ENCODE measurements at regions not wholly inside any gene's neighbourhood (a gene's known extent, or its start where the extent isn't known, plus 50 kb on each side); places are given as distances from the start of the nearest gene placed in this dataset.

- Histone ChIP-seq H3K79me2 (ENCODE audit: low read length) (no peaks in the 10 kb centered on the region), H3K4me1 (ENCODE audit: low read length) (no peaks in the 10 kb centered on the region), H3K4me2 (ENCODE audit: low read depth, low read length, poor library complexity, severe bottlenecking) (no peak overlapping the region), H3K9me2 (replicated peaks; ENCODE audit: insufficient read depth, low read length) (no peaks in the 10 kb centered on the region), H3K9me3 (ENCODE audit: low read length) (no peaks in the 10 kb centered on the region), H3K27me3 (ENCODE audit: low read length) (no peaks in the 10 kb centered on the region), H4K20me1 (ENCODE audit: insufficient read depth, low read depth, low read length) (no peaks in the 10 kb centered on the region), H2AFZ (ENCODE audit: low read length) (no peak overlapping the region), H3K36me3 (ENCODE audit: insufficient read depth, low read length) (no peaks in the 10 kb centered on the region), H3K4me3 (ENCODE audit: low read length) (no peak overlapping the region), H3K9ac (ENCODE audit: low read length) (no peak overlapping the region), H3K27ac (ENCODE audit: low read length) (no peak overlapping the region)
- no peak for DNase-seq
Measured at GRCh38 chr18:54033052-54033451, 191.4 kb downstream of the MBD2 start.

DNA sequence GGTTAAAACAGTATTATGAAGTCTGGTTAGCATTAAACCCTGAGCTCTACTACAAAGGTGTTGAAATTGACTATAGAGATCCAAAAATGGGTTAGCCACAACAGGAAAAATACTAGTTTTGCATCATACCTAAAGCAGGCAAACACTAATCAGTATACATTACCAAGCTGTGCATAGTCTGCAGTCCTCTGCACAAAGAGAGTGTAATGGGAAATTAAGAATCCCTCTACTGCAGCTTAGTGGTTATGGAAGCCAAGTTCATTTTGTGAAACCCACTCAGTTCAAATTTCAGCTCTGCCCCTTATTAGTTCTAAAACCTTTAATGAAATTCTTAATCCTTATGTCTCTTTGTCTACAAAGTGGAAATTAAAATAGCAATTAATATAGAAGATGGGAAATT, 192.1 kb downstream of the MBD2 start:
- H4K20me1 ChIP-seq (ENCODE audit: insufficient read depth, low read depth, low read length) = no peaks in the 10 kb centered on the region
- no peaks in the 10 kb centered on the region for H3K9me3 ChIP-seq (ENCODE audit: low read length)
- no peak overlapping the region for H3K4me2 ChIP-seq (ENCODE audit: low read depth, low read length, poor library complexity, severe bottlenecking)
- no peak overlapping the region for H3K27ac ChIP-seq (ENCODE audit: low read length)
- H2AFZ ChIP-seq (ENCODE audit: low read length) = no peak overlapping the region
- no peaks in the 10 kb centered on the region for H3K9me2 ChIP-seq (replicated peaks; ENCODE audit: insufficient read depth, low read length)
- H3K4me3 ChIP-seq (ENCODE audit: low read length) = no peak overlapping the region
- no peaks in the 10 kb centered on the region for H3K36me3 ChIP-seq (ENCODE audit: insufficient read depth, low read length)
- no peaks in the 10 kb centered on the region for H3K27me3 ChIP-seq (ENCODE audit: low read length)
- H3K79me2 ChIP-seq (ENCODE audit: low read length) = no peaks in the 10 kb centered on the region
- no peaks in the 10 kb centered on the region for H3K4me1 ChIP-seq (ENCODE audit: low read length)
- no peak for DNase-seq
- H3K9ac ChIP-seq (ENCODE audit: low read length) = no peak overlapping the region

- Histone ChIP-seq H3K9me3 (ENCODE audit: low read length) (no peaks in the 10 kb centered on the region), H3K9me2 (replicated peaks; ENCODE audit: insufficient read depth, low read length) (no peaks in the 10 kb centered on the region), H3K4me3 (ENCODE audit: low read length) (no peak overlapping the region), H3K4me2 (ENCODE audit: low read depth, low read length, poor library complexity, severe bottlenecking) (no peak overlapping the region), H3K4me1 (ENCODE audit: low read length) (no peaks in the 10 kb centered on the region), H4K20me1 (ENCODE audit: insufficient read depth, low read depth, low read length) (no peaks in the 10 kb centered on the region), H3K9ac (ENCODE audit: low read length) (no peak overlapping the region), H2AFZ (ENCODE audit: low read length) (no peak overlapping the region), H3K36me3 (ENCODE audit: insufficient read depth, low read length) (no peaks in the 10 kb centered on the region), H3K27ac (ENCODE audit: low read length) (no peak overlapping the region), H3K27me3 (ENCODE audit: low read length) (no peaks in the 10 kb centered on the region), H3K79me2 (ENCODE audit: low read length) (no peaks in the 10 kb centered on the region)
- DNase-seq = no peak
Measured at GRCh38 chr18:54031243-54031642, 193.2 kb downstream of the MBD2 start.

- Histone ChIP-seq H3K36me3 (ENCODE audit: insufficient read depth, low read length) (no peaks in the 10 kb centered on the region), H2AFZ (ENCODE audit: low read length) (no peak overlapping the region), H3K4me2 (ENCODE audit: low read depth, low read length, poor library complexity, severe bottlenecking) (no peak overlapping the region), H3K79me2 (ENCODE audit: low read length) (no peaks in the 10 kb centered on the region), H3K9ac (ENCODE audit: low read length) (no peak overlapping the region), H3K27ac (ENCODE audit: low read length) (no peak overlapping the region), H3K27me3 (ENCODE audit: low read length) (no peaks in the 10 kb centered on the region), H3K9me3 (ENCODE audit: low read length) (no peaks in the 10 kb centered on the region), H3K4me3 (ENCODE audit: low read length) (no peak overlapping the region), H3K4me1 (ENCODE audit: low read length) (no peaks in the 10 kb centered on the region), H4K20me1 (ENCODE audit: insufficient read depth, low read depth, low read length) (no peaks in the 10 kb centered on the region), H3K9me2 (replicated peaks; ENCODE audit: insufficient read depth, low read length) (no peaks in the 10 kb centered on the region)
- no peak for DNase-seq
Measured at GRCh38 chr18:54030434-54030833, 194.0 kb downstream of the MBD2 start.

DNA sequence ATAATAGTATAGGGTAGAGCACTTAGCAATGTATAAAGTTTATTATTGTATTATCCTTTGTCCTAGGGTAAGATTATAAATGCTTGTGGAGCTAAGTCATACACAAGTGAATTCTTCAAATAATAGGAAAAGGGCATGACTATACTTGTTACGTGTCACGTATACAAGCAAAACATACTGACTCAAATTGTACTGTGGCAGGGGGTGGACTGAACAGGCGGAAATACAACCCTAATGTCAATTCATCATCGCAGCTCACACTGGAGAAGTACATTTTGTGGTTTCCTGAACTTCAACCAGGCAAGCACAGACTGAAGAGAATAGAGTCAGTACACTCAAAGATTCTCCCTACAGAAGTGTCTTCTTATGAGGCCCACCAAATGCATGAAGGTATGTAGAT, 201.0 kb downstream of the MBD2 start:
- Histone ChIP-seq H2AFZ (ENCODE audit: low read length) (no peak overlapping the region), H3K27ac (ENCODE audit: low read length) (no peak overlapping the region), H3K4me1 (ENCODE audit: low read length) (no peaks in the 10 kb centered on the region), H4K20me1 (ENCODE audit: insufficient read depth, low read depth, low read length) (no peaks in the 10 kb centered on the region), H3K4me3 (ENCODE audit: low read length) (no peak overlapping the region), H3K9ac (ENCODE audit: low read length) (no peak overlapping the region), H3K79me2 (ENCODE audit: low read length) (no peaks in the 10 kb centered on the region), H3K36me3 (ENCODE audit: insufficient read depth, low read length) (no peaks in the 10 kb centered on the region), H3K9me3 (ENCODE audit: low read length) (no peaks in the 10 kb centered on the region), H3K4me2 (ENCODE audit: low read depth, low read length, poor library complexity, severe bottlenecking) (no peak overlapping the region), H3K27me3 (ENCODE audit: low read length) (no peaks in the 10 kb centered on the region), H3K9me2 (replicated peaks; ENCODE audit: insufficient read depth, low read length) (no peaks in the 10 kb centered on the region)
- DNase-seq = no peak

DNA sequence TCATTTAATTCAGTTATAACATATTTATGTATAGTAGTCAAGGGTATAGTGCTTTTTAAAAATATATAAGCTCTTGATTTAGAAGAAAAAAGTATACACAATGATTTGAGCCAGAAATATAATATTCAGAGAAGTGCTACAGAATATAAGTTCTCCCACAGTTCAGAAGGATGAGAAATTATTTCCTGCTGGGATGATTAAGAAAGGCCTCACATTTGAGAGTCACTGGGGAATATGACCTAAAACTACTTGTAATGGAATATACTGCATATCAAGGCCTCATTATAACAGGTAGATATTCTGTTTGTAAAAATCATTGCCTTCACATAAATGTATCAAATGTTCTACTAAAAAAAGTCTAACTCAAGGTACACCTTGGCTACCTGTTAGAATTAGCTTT, 203.5 kb downstream of the MBD2 start:
- Histone ChIP-seq H3K79me2 (ENCODE audit: low read length) (no peaks in the 10 kb centered on the region), H3K27ac (ENCODE audit: low read length) (no peak overlapping the region), H3K4me1 (ENCODE audit: low read length) (no peaks in the 10 kb centered on the region), H3K9ac (ENCODE audit: low read length) (no peak overlapping the region), H3K4me3 (ENCODE audit: low read length) (no peak overlapping the region), H3K36me3 (ENCODE audit: insufficient read depth, low read length) (no peaks in the 10 kb centered on the region), H4K20me1 (ENCODE audit: insufficient read depth, low read depth, low read length) (no peaks in the 10 kb centered on the region), H3K9me2 (replicated peaks; ENCODE audit: insufficient read depth, low read length) (no peaks in the 10 kb centered on the region), H3K27me3 (ENCODE audit: low read length) (no peaks in the 10 kb centered on the region), H3K4me2 (ENCODE audit: low read depth, low read length, poor library complexity, severe bottlenecking) (no peak overlapping the region), H3K9me3 (ENCODE audit: low read length) (no peaks in the 10 kb centered on the region), H2AFZ (ENCODE audit: low read length) (no peak overlapping the region)
- no peak for DNase-seq

GRCh38 chr18:54020156-54020745, 204.2 kb downstream of the MBD2 start:
- H3K9me2 ChIP-seq (replicated peaks; ENCODE audit: insufficient read depth, low read length) = no peaks in the 10 kb centered on the region

GRCh38 chr18:54019641-54020040, 204.8 kb downstream of the MBD2 start:
- H3K27ac ChIP-seq (ENCODE audit: low read length) = no peak overlapping the region
- no peak overlapping the region for H2AFZ ChIP-seq (ENCODE audit: low read length)
- H3K4me1 ChIP-seq (ENCODE audit: low read length) = no peaks in the 10 kb centered on the region
- no peaks in the 10 kb centered on the region for H3K27me3 ChIP-seq (ENCODE audit: low read length)
- no peak overlapping the region for H3K9ac ChIP-seq (ENCODE audit: low read length)
- no peaks in the 10 kb centered on the region for H3K79me2 ChIP-seq (ENCODE audit: low read length)
- H3K4me2 ChIP-seq (ENCODE audit: low read depth, low read length, poor library complexity, severe bottlenecking) = no peak overlapping the region
- no peaks in the 10 kb centered on the region for H3K9me3 ChIP-seq (ENCODE audit: low read length)
- H3K36me3 ChIP-seq (ENCODE audit: insufficient read depth, low read length) = no peaks in the 10 kb centered on the region
- DNase-seq = no peak
- H3K9me2 ChIP-seq (replicated peaks; ENCODE audit: insufficient read depth, low read length) = no peaks in the 10 kb centered on the region
- no peak overlapping the region for H3K4me3 ChIP-seq (ENCODE audit: low read length)
- no peaks in the 10 kb centered on the region for H4K20me1 ChIP-seq (ENCODE audit: insufficient read depth, low read depth, low read length)

More at GRCh38 chr18:54020156-54020745, 204.2 kb downstream of the MBD2 start:
- H3K27me3 ChIP-seq (ENCODE audit: low read length) = no peaks in the 10 kb centered on the region
- H3K9me3 ChIP-seq (ENCODE audit: low read length) = no peaks in the 10 kb centered on the region
- no peaks in the 10 kb centered on the region for H4K20me1 ChIP-seq (ENCODE audit: insufficient read depth, low read depth, low read length)
- H3K4me3 ChIP-seq (ENCODE audit: low read length) = no peak overlapping the region
- no peak overlapping the region for H2AFZ ChIP-seq (ENCODE audit: low read length)
- DNase-seq = no peak
- no peaks in the 10 kb centered on the region for H3K4me1 ChIP-seq (ENCODE audit: low read length)
- H3K27ac ChIP-seq (ENCODE audit: low read length) = no peak overlapping the region
- no peak overlapping the region for H3K9ac ChIP-seq (ENCODE audit: low read length)
- H3K36me3 ChIP-seq (ENCODE audit: insufficient read depth, low read length) = no peaks in the 10 kb centered on the region
- no peak overlapping the region for H3K4me2 ChIP-seq (ENCODE audit: low read depth, low read length, poor library complexity, severe bottlenecking)
- H3K79me2 ChIP-seq (ENCODE audit: low read length) = no peaks in the 10 kb centered on the region

GRCh38 chr18:54013452-54013851, 211.0 kb downstream of the MBD2 start:
- Histone ChIP-seq H3K27ac (ENCODE audit: low read length) (no peak overlapping the region), H2AFZ (ENCODE audit: low read length) (no peak overlapping the region), H3K4me2 (ENCODE audit: low read depth, low read length, poor library complexity, severe bottlenecking) (no peak overlapping the region), H3K4me3 (ENCODE audit: low read length) (no peak overlapping the region), H3K79me2 (ENCODE audit: low read length) (no peaks in the 10 kb centered on the region), H3K36me3 (ENCODE audit: insufficient read depth, low read length) (no peaks in the 10 kb centered on the region), H4K20me1 (ENCODE audit: insufficient read depth, low read depth, low read length) (no peaks in the 10 kb centered on the region), H3K9me2 (replicated peaks; ENCODE audit: insufficient read depth, low read length) (no peaks in the 10 kb centered on the region), H3K9ac (ENCODE audit: low read length) (no peak overlapping the region), H3K4me1 (ENCODE audit: low read length) (no peaks in the 10 kb centered on the region), H3K27me3 (ENCODE audit: low read length) (no peaks in the 10 kb centered on the region), H3K9me3 (ENCODE audit: low read length) (no peaks in the 10 kb centered on the region)
- DNase-seq = no peak

Measured in Karpas-422 (cell line).